ENCODE measurements at regions not wholly inside any gene's neighbourhood (a gene's known extent, or its start where the extent isn't known, plus 50 kb on each side); places are given as distances from the start of the nearest gene placed in this dataset.

DNA sequence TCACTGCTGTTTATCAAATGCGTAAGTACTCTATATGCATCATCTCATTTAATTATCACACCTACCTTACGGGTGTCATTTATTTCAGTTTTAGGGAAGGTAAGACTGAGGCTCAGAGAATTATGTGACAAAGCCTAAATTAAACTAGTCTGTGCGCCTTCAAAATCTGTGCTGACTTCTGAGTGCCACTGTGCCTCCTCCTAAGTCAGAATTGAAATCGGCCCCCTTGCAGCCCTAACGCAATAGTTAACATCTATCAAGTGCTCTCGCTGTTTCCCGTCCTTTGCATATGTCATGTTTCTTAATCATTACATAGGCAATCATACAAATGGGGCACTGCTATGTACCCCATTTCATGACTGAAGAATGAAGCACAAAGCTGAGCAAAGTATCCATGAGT is 79.0 kb upstream of the PDE10A start:
- DNase-seq = no peak

DNA sequence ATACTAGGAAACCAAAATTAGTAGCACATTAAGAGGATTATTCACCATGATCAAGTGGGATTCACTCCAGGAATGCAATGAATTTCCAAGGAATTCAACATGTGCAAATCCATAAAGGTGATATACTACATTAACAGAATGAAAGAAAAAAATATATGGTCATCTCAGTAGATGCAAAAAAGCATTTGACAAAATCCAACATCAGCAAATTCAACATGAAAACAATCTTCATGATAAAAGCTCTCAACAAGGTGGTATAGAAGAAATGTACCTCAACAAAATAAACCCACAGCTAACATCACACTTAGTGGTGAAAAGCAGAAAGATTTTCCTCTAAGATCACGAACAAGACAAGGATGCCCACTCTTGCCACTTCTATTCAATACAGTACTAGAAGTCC is 74.4 kb upstream of the PDE10A start:
- no peak for DNase-seq

- DNase-seq = no peak
Observed at GRCh38 chr6:165735065-165735464, 72.0 kb upstream of the PDE10A start.

- DNase-seq = no peak
Observed at GRCh38 chr6:165733489-165733791, 70.4 kb upstream of the PDE10A start.

- DNase-seq = no peak
Observed at GRCh38 chr6:165732696-165733488, 69.9 kb upstream of the PDE10A start.

DNA sequence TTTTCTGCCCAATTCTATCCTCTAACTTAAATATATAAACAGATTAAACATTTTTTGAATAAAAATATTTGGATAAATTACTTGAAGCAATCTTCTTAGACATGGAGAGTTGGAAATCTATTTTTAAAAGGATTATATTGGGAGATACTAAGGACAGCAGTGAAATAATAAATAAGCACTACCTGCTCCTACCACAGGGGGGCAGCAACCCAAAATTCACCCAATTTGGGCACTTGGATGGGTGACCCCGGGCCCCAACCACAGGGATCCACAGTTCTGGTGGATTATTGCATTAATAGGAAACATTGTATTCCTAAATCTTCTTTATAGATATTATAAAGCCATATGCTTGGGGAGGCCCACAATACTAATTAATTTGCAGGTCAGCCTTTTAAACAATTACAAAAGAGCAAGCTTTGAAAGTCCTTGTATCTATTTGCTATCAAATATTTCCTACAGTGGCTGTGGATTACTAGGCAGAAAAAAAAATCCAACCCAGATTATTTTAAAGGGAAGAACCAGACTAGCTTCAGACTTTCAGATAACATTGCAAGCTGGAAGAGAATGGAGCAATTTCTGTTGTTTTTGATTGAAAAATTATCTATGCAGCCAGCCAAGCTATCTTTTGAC is 66.4 kb upstream of the PDE10A start:
- DNase-seq = peak; percentile 2

GRCh38 chr6:165728216-165728615 is 65.2 kb upstream of the PDE10A start:
- no peak for DNase-seq

DNA sequence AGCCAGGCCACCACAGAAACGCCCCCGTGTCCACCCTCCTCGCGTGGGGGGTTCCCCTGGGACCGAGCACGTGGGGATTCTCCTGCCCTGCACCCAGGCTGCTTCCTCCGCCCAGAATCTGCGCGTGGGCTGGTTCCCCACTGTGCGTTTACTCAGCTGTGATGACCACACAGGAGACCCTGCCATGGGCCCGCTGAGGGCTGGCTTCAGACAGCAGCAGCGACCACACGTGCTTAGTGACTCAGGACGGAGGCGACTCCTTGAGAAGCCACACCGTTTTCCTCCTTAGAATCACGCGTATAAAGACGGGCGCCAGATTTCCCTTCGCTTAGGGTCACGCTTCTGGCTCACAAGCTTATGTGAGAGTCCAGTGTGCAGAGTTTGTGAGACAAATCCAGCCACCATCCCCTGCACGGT is 63.9 kb upstream of the PDE10A start:
- no peak for DNase-seq

DNA sequence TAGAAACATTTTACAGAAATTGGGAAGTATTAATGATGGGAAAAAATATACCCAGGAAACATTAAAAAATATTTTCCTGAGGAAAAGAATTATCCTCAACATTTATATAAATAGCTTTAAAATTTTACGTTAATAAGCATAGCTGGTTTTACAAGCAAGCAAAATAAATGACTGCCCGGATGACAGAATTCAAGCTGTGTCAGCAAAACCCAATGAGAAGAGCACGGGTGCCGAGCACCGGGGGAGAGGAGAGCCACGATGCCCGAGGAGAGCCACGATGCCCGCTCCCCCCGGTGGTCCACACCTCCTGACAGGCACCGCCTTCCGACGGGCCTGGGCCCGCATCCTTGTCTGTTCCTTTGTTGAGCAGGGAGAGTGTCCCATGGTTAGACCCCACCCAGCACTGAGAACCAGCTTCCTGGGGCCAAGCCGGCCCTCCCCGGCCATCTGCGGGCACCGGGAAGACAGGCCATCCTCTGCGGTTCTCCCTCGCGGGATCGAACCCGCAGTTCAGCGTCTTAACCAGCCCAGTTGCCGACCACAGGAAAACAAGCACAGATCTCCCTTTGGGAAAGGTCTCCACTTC is 63.3 kb upstream of the PDE10A start:
- no peak for DNase-seq

GRCh38 chr6:165725201-165725600 is 62.2 kb upstream of the PDE10A start:
- DNase-seq = no peak

DNA sequence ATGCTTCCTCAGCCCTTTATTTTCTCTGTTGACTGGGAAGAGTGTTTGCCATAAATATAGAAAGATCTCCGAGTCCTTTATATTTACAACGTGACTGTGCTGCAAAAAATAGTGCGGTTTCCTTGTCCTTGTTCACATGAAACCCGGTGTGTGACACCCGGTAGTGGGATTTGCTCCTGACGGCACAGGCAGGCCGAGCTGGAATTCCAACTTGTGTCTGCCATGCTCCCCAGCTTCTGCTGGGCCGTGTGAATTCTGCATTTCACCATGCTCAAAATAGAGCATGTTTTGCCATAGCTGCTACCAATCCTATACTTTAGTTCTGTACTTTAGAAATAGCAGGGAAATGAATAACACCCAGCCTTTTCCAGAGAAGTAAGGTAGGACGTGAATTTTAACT is 60.3 kb upstream of the PDE10A start:
- no peak for DNase-seq

DNA sequence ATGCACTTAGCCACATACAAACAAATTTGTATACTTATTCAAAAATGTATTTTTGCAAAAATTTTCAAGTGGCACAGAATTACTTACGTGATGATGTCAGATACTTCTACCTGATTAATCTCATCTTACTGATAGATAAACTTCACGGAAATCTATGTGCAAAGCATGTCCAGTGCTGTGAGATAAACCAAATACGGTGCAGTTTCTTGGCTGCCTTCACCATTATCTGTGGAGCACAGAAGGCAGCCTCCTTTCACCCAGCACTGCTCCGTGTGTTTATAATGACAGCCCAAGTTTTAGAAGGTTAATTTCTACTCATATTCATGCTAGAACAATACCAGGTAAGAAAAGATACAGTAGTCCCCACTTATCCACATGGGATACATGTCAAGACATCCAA is 59.0 kb upstream of the PDE10A start:
- DNase-seq = no peak

DNA sequence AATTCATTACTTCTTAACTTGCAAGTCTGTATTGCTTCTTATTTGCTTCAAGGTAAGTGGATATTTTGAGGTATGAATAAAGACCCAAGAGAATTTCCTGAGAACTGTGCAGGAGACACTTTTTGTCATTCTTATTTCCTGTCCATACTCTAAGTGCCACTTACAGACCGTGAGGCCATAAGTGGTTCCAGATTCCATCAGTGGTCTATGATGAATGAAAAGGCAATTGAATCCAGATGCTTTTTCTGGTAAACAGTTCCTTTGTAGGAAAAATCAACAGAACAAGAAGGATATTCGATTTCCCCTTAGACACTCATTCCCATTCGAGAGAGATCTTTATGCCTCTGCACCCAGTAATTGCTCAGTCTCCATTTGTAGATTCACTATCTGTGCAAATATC is 58.3 kb upstream of the PDE10A start:
- DNase-seq = no peak

DNA sequence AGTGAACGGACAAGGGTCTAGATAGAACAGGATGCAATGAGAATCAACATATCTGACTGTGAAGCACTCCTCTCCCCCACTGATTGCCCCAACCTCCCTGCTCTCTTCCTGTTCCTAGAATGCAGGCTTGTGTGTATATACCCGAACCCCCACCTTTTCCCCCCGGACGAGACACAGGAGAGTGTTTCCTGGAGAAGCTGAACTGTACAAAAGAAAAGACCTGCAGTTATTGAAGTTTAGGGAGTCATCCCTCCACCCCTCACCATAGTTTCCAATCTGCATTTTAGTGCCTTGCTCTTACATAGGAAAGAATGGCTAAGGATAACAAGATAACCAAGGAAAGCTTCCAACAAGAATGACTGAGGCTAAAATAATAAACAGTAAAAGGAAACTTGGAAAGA is 55.5 kb upstream of the PDE10A start:
- no peak for DNase-seq

DNA sequence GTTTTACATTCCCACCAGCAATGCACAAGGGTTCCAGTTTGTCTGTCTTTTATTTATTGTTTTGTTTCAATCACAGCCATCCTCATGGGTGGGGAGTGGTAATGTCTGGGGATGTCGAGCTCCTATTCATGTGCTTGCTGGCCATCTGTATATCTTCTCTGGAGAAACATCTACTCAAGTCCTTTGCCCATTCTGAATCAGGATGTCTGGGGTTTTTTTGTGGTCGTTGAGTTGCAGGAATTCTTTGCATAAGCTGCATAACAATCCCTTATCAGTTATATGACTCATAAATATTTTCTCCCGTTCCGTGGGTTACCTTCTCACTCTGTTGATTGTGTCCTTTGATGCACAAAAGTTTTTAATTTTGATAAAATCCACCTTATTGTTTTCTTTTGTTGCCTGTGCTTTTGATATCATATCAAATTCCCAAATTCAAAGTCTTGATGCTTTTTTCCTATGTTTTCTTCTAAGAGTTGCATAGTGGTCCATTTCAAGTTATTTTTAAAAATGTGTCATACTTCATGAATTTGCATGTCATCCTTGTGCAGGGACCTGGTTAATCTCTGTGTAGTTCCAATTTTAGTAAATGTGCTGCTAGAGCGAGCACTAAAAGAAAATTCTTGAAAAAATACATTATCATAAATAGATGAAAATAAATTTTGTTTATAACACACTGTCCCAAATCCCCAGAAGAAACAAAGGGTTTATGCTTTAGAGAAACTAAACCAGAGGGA is 54.9 kb upstream of the PDE10A start:
- no peak for DNase-seq

GRCh38 chr6:165716886-165717285 is 53.8 kb upstream of the PDE10A start:
- no peak for DNase-seq

DNA sequence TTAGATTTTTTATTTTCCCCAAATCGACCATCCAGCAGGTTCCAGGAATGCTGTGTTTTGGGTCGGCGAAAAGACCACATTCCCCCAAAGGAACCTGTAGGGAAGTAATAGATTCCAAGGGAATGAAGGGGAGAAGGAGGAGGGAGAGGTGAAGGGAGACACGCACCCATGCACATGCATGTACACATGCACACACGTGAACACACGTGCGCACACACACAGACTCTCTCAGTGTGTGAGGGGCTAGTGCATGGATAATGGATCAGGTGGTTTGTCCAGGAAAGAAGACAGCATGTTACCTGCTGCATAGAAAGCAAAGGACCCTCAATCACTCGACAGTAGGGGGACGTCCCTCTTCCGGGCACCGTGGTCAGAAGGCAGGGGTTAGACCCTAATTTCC is 52.4 kb upstream of the PDE10A start:
- DNase-seq = no peak

GRCh38 chr6:165714907-165715306 is 51.9 kb upstream of the PDE10A start:
- DNase-seq = no peak

DNA sequence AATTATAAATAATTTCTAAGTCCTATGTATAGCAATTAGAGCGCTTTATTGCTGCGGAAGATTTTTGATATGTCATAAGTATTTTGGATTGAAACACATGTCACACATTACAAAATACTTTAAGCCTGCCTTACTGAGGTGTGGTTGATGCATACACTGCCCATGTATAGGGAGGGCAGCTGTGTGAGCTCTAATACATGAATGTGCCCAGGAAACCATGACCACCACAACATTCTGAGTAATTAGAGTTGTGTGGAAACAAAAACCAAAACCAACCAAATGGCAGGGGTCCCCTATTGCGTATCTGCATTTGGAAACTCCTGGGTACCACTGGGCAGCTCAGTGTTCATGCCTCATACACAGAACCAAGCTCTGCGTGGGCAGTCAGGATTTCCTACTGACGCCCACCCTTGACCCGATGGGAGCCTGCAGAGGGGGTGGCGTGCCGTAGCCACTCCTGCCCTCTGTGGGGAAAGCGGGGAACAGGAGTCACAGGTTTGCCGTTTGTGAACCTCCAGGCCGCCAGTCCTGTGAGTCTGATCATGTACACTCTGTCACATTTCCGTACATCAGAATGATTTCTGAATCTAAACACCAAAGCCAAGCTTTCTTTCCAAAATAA is 50.9 kb upstream of the PDE10A start:
- DNase-seq = no peak
